H9 (cell line): ENCODE measurements at regions not wholly inside any gene's neighbourhood (a gene's known extent, or its start where the extent isn't known, plus 50 kb on each side); places are given as distances from the start of the nearest gene placed in this dataset.

ENCODE experiments used
- DNase-seq: peaks from one replicate; pipeline ENCODE4 v3.0.0-alpha.2; 2017
- H2AFZ ChIP-seq: one replicate; pipeline ENCODE4 v1.6.1; 2013; ENCODE audit warnings: mild to moderate bottlenecking, low read length, control low read depth, moderate library complexity
- H2AK5ac ChIP-seq: 2 replicates; pipeline ENCODE4 v1.6.1; 2013; ENCODE audit warnings: low read length, control low read depth, mixed read lengths; ENCODE audit not compliant: insufficient read length
- H2BK120ac ChIP-seq: one replicate; pipeline ENCODE4 v1.6.1; 2013; ENCODE audit warnings: low read depth, mild to moderate bottlenecking, low read length, control low read depth, inconsistent platforms; ENCODE audit not compliant: poor library complexity, severe bottlenecking
- H2BK12ac ChIP-seq: 2 replicates; pipeline ENCODE4 v1.6.1; 2013; ENCODE audit warnings: low read length, control low read depth, mixed read lengths, low read depth; ENCODE audit not compliant: insufficient read length
- H2BK15ac ChIP-seq: 2 replicates; pipeline ENCODE4 v1.6.1; 2013; ENCODE audit warnings: low read depth, low read length, control low read depth
- H2BK20ac ChIP-seq: one replicate; pipeline ENCODE4 v1.6.1; 2013; ENCODE audit warnings: low read depth, mild to moderate bottlenecking, low read length, control low read depth, inconsistent platforms; ENCODE audit not compliant: poor library complexity, severe bottlenecking
- H2BK5ac ChIP-seq: 2 replicates; pipeline ENCODE4 v1.6.1; 2013; ENCODE audit warnings: low read length, control low read depth, mixed read lengths; ENCODE audit not compliant: insufficient read length
- H3K14ac ChIP-seq: 2 replicates; pipeline ENCODE4 v1.6.1; 2013; ENCODE audit warnings: low read length, control low read depth; ENCODE audit not compliant: insufficient read depth
- H3K18ac ChIP-seq: 2 replicates; pipeline ENCODE4 v1.6.1; 2013; ENCODE audit warnings: low read depth, mild to moderate bottlenecking, mixed read lengths, low read length, control low read depth; ENCODE audit not compliant: insufficient read length
- H3K23ac ChIP-seq: 2 replicates; pipeline ENCODE4 v1.6.1; 2013; ENCODE audit warnings: low read length, control low read depth, mixed read lengths, low read depth; ENCODE audit not compliant: insufficient read length
- H3K23me2 ChIP-seq: 2 replicates; pipeline ENCODE4 v1.6.1; 2013; ENCODE audit warnings: low read depth, mild to moderate bottlenecking, mixed read lengths, low read length, control low read depth; ENCODE audit not compliant: insufficient read length, poor library complexity, severe bottlenecking
- H3K27ac ChIP-seq: 2 replicates; pipeline ENCODE4 v1.5.1; 2013; ENCODE audit warnings: low read length, control low read depth, mixed read lengths, low read depth; ENCODE audit not compliant: insufficient read length
- H3K27me3 ChIP-seq: 2 replicates; pipeline ENCODE4 v1.6.1; 2013; ENCODE audit warnings: low read length, control low read depth, inconsistent platforms; ENCODE audit not compliant: insufficient read depth
- H3K4ac ChIP-seq: 2 replicates; pipeline ENCODE4 v1.6.1; 2013; ENCODE audit warnings: low read depth, mild to moderate bottlenecking, control low read depth, inconsistent platforms, low read length, moderate library complexity
- H3K4me1 ChIP-seq: 2 replicates; pipeline ENCODE4 v1.6.1; 2013; ENCODE audit warnings: low read length, control low read depth, inconsistent platforms; ENCODE audit not compliant: insufficient read depth
- H3K4me2 ChIP-seq: 2 replicates; pipeline ENCODE4 v1.6.1; 2013; ENCODE audit warnings: low read length, control low read depth, mixed read lengths; ENCODE audit not compliant: insufficient read length, insufficient read depth
- H3K56ac ChIP-seq: 2 replicates; pipeline ENCODE4 v1.6.1; 2013; ENCODE audit warnings: low read depth, mild to moderate bottlenecking, mixed read lengths, low read length, control low read depth; ENCODE audit not compliant: insufficient read length
- H3K79me1 ChIP-seq: 2 replicates; pipeline ENCODE4 v1.6.1; 2013; ENCODE audit warnings: low read depth, mild to moderate bottlenecking, moderate library complexity, low read length, control low read depth, inconsistent platforms; ENCODE audit not compliant: insufficient read depth, poor library complexity, severe bottlenecking
- H3K79me2 ChIP-seq: 2 replicates; pipeline ENCODE4 v1.6.1; 2013; ENCODE audit warnings: low read length, control low read depth, inconsistent platforms; ENCODE audit not compliant: insufficient read depth
- H3K9ac ChIP-seq: 2 replicates; pipeline ENCODE4 v1.6.1; 2013; ENCODE audit warnings: low read length, control low read depth, mixed read lengths; ENCODE audit not compliant: insufficient read length; ENCODE audit errors: extremely low read depth
- H3K9me3 ChIP-seq: one replicate; pipeline ENCODE4 v1.6.1; 2013; ENCODE audit warnings: low read depth, low read length, inconsistent platforms; ENCODE audit not compliant: control insufficient read depth
- H3T11ph ChIP-seq: one replicate; pipeline ENCODE4 v1.6.1; 2013; ENCODE audit warnings: mild to moderate bottlenecking, low read length, control low read depth, inconsistent platforms
- H4K20me1 ChIP-seq: one replicate; pipeline ENCODE4 v1.6.1; 2013; ENCODE audit not compliant: control insufficient read depth, insufficient read length, insufficient read depth
- H4K5ac ChIP-seq: 2 replicates; pipeline ENCODE4 v1.6.1; 2013; ENCODE audit warnings: low read depth, mild to moderate bottlenecking, mixed read lengths, low read length, control low read depth; ENCODE audit not compliant: insufficient read length
- H4K8ac ChIP-seq: replicated peaks from 2 replicates; pipeline ENCODE4 v1.6.1; 2013; ENCODE audit warnings: low read length, control low read depth, mixed read lengths, low read depth; ENCODE audit not compliant: insufficient read length
- H4K91ac ChIP-seq: 2 replicates; pipeline ENCODE4 v1.6.1; 2013; ENCODE audit warnings: low read depth, mild to moderate bottlenecking, moderate library complexity, mixed read lengths, low read length, control low read depth; ENCODE audit not compliant: insufficient read length
- H3K27ac Mint-ChIP-seq, 3 experiments: 2 replicates in 2 of 3; 3 replicates in 1 of 3; pipeline ENCODE4 v1.8.0; 2020 to 2021; ENCODE audit warnings: mixed read lengths in 3 of 3, mild to moderate bottlenecking in 1 of 3, moderate library complexity in 1 of 3
- H3K27me3 Mint-ChIP-seq: 2 replicates; pipeline ENCODE4 v1.8.0; 2021; ENCODE audit warnings: low read depth, mild to moderate bottlenecking, moderate library complexity, mixed read lengths
- H3K36me3 Mint-ChIP-seq, 3 experiments: 2 replicates in 2 of 3; 3 replicates in 1 of 3; pipeline ENCODE4 v1.8.0; 2020 to 2021; ENCODE audit warnings: low read depth in 3 of 3, mixed read lengths in 3 of 3; ENCODE audit not compliant: insufficient read depth in 1 of 3
- H3K4me1 Mint-ChIP-seq, 2 experiments: 2 replicates each; pipeline ENCODE4 v1.8.0; 2020; ENCODE audit warnings: mixed read lengths in 2 of 2
- H3K4me3 Mint-ChIP-seq, 2 experiments: 2 replicates in 1 of 2; 3 replicates in 1 of 2; pipeline ENCODE4 v1.8.0; 2020 to 2021; ENCODE audit warnings: mild to moderate bottlenecking in 2 of 2, mixed read lengths in 2 of 2, moderate library complexity in 1 of 2
- H3K9me3 Mint-ChIP-seq, 2 experiments: 2 replicates in 1 of 2; 3 replicates in 1 of 2; pipeline ENCODE4 v1.8.0; 2020; ENCODE audit warnings: mild to moderate bottlenecking in 2 of 2, mixed read lengths in 2 of 2, moderate library complexity in 1 of 2
- CTCF ChIP-seq: fragments of 200-600 bp; sonication (generic); conservative IDR thresholded peaks from 3 replicates; pipeline ENCODE4 v1.8.0; 2021; ENCODE audit warnings: antibody characterized with exemption, mild to moderate bottlenecking

GRCh38 chr4:124037236-124037635, 640.6 kb downstream of the SPRY1 start:
- H3K27ac ChIP-seq = no peak overlapping the region
- H4K5ac ChIP-seq = no peak overlapping the region
- no peaks in the 10 kb centered on the region for H3K36me3 Mint-ChIP-seq
- no peaks in the 10 kb centered on the region for H3K27me3 ChIP-seq
- H3K79me1 ChIP-seq = no peaks in the 10 kb centered on the region
- no peak overlapping the region for H3K9ac ChIP-seq
- no peak overlapping the region for H2BK5ac ChIP-seq
- no peak overlapping the region for H2BK20ac ChIP-seq
- no peak overlapping the region for H3K4me3 Mint-ChIP-seq
- H3K9me3 ChIP-seq = no peaks in the 10 kb centered on the region
- no peak overlapping the region for H2AFZ ChIP-seq
- no peak overlapping the region for H3K27ac Mint-ChIP-seq
- H3K4me1 Mint-ChIP-seq = no peaks in the 10 kb centered on the region
- H3K4me2 ChIP-seq = no peak overlapping the region
- H3K9me3 Mint-ChIP-seq = peaks cover 0 to 3% of the 10 kb centered on the region in 2 experiments; a peak in 2 of 5 replicates
- no peak overlapping the region for H3K4ac ChIP-seq
- H4K91ac ChIP-seq = no peak overlapping the region
- no peak overlapping the region for H2BK120ac ChIP-seq
- no peaks in the 10 kb centered on the region for H3K79me2 ChIP-seq
- no peaks in the 10 kb centered on the region for H3K4me1 ChIP-seq
- no peaks in the 10 kb centered on the region for H4K20me1 ChIP-seq
- no peak overlapping the region for H2BK12ac ChIP-seq
- no peaks in the 10 kb centered on the region for H3K23me2 ChIP-seq
- no peak overlapping the region for H3K56ac ChIP-seq
- H3K27me3 Mint-ChIP-seq = no peaks in the 10 kb centered on the region
- no peak overlapping the region for H3K23ac ChIP-seq
- no peak for TF ChIP-seq CTCF
- no peak overlapping the region for H4K8ac ChIP-seq
- no peak for DNase-seq
- no peak overlapping the region for H3K18ac ChIP-seq
- H3K14ac ChIP-seq = no peak overlapping the region
- H3T11ph ChIP-seq = no peak overlapping the region
- no peak overlapping the region for H2AK5ac ChIP-seq
- H2BK15ac ChIP-seq = no peak overlapping the region
